Liver (tissue), 8 donors: ENCODE measurements at regions not wholly inside any gene's neighbourhood (a gene's known extent, or its start where the extent isn't known, plus 50 kb on each side); places are given as distances from the start of the nearest gene placed in this dataset.

Source experiments
- DNase-seq: peaks from one replicate; pipeline ENCODE4 v3.0.0-alpha.2; 2017; ENCODE audit warnings: low spot score
- H3K27ac ChIP-seq, 2 donors: one replicate each; pipeline ENCODE4 v1.7.0; 2013; ENCODE audit warnings: inconsistent platforms in 2 of 2, low read length in 2 of 2, control low read depth in 1 of 2, low read depth in 1 of 2, mild to moderate bottlenecking in 1 of 2
- H3K27me3 ChIP-seq, 4 donors: one replicate each; pipeline versions ENCODE4 v1.6.1 to v1.7.0; 2013; ENCODE audit warnings: low read length in 3 of 4, inconsistent platforms in 1 of 4, mild to moderate bottlenecking in 1 of 4, moderate library complexity in 1 of 4; ENCODE audit not compliant: control insufficient read depth in 4 of 4, insufficient read depth in 4 of 4
- H3K36me3 ChIP-seq, 4 donors: one replicate each; pipeline versions ENCODE4 v1.6.1 to v1.7.0; 2013; ENCODE audit warnings: low read length in 3 of 4, mild to moderate bottlenecking in 3 of 4, low read depth in 1 of 4, moderate library complexity in 1 of 4; ENCODE audit not compliant: control insufficient read depth in 4 of 4, insufficient read depth in 3 of 4
- H3K4me1 ChIP-seq, 4 donors: one replicate each; pipeline versions ENCODE4 v1.6.1 to v1.7.0; 2013; ENCODE audit warnings: low read length in 3 of 4, mild to moderate bottlenecking in 3 of 4, moderate library complexity in 1 of 4; ENCODE audit not compliant: control insufficient read depth in 4 of 4, insufficient read depth in 4 of 4
- H3K4me3 ChIP-seq, 3 donors: one replicate each; pipeline versions ENCODE4 v1.6.1 to v1.7.0; 2013; ENCODE audit warnings: low read length in 3 of 3, control low read depth in 1 of 3, low read depth in 1 of 3, mild to moderate bottlenecking in 1 of 3
- H3K9ac ChIP-seq, 2 donors: one replicate each; pipeline ENCODE4 v1.7.0; 2013; ENCODE audit warnings: low read length in 2 of 2, mild to moderate bottlenecking in 2 of 2, moderate library complexity in 2 of 2, control low read depth in 1 of 2, low read depth in 1 of 2
- H3K9me3 ChIP-seq, 4 donors: one replicate each; pipeline versions ENCODE4 v1.6.1 to v1.7.0; 2013; ENCODE audit warnings: low read length in 3 of 4; ENCODE audit not compliant: control insufficient read depth in 4 of 4
- ATF3 ChIP-seq: IDR thresholded peaks from 2 replicates; pipeline ENCODE4 v1.6.1; 2016; ENCODE audit warnings: antibody characterized with exemption
- CTCF ChIP-seq: fragments of 150-350 bp; IDR thresholded peaks from 2 replicates; pipeline ENCODE4 v1.5.1; 2017; ENCODE audit warnings: improper control_type of control experiment, low read depth, low read length; ENCODE audit not compliant: missing input control
- EGR1 ChIP-seq, 2 donors: IDR thresholded peaks; 2 replicates each; pipeline ENCODE4 v1.6.1; 2016 to 2018; ENCODE audit warnings: antibody characterized with exemption in 2 of 2, low read depth in 2 of 2
- FOXA1 ChIP-seq: IDR thresholded peaks from 2 replicates; pipeline ENCODE4 v1.6.1; 2016; ENCODE audit warnings: antibody characterized with exemption
- FOXA2 ChIP-seq: IDR thresholded peaks from 2 replicates; pipeline ENCODE4 v1.6.1; 2016; ENCODE audit warnings: antibody characterized with exemption
- GABPA ChIP-seq, 2 donors: IDR thresholded peaks in 1 of 2; conservative IDR thresholded peaks in 1 of 2; 2 replicates each; pipeline ENCODE4 v1.6.1; 2016; ENCODE audit warnings: antibody characterized with exemption in 2 of 2, mild to moderate bottlenecking in 1 of 2, moderate library complexity in 1 of 2
- HNF4A ChIP-seq, 2 donors: conservative IDR thresholded peaks; 2 replicates each; pipeline ENCODE4 v1.6.1; 2016; ENCODE audit warnings: antibody characterized with exemption in 2 of 2, mild to moderate bottlenecking in 2 of 2
- HNF4G ChIP-seq: IDR thresholded peaks from 2 replicates; pipeline ENCODE4 v1.6.1; 2016; ENCODE audit warnings: antibody characterized with exemption
- JUND ChIP-seq, 2 donors: IDR thresholded peaks; 2 replicates each; pipeline ENCODE4 v1.6.1; 2016; ENCODE audit warnings: antibody characterized with exemption in 2 of 2
- MAX ChIP-seq: IDR thresholded peaks from 2 replicates; pipeline ENCODE4 v1.6.1; 2016; ENCODE audit warnings: antibody characterized with exemption
- RAD21 ChIP-seq, 2 donors: IDR thresholded peaks; 2 replicates each; pipeline ENCODE4 v1.6.1; 2016; ENCODE audit warnings: antibody characterized with exemption in 2 of 2, mild to moderate bottlenecking in 2 of 2
- REST ChIP-seq: IDR thresholded peaks from 2 replicates; pipeline ENCODE4 v1.6.1; 2016; ENCODE audit warnings: antibody characterized with exemption, mild to moderate bottlenecking
- RXRA ChIP-seq, 2 donors: IDR thresholded peaks; 2 replicates each; pipeline ENCODE4 v1.6.1; 2017 to 2018; ENCODE audit warnings: antibody characterized with exemption in 2 of 2, mild to moderate bottlenecking in 1 of 2
- SP1 ChIP-seq: IDR thresholded peaks from 2 replicates; pipeline ENCODE4 v1.6.1; 2018; ENCODE audit warnings: antibody characterized with exemption, mild to moderate bottlenecking
- TAF1 ChIP-seq: conservative IDR thresholded peaks from 2 replicates; pipeline ENCODE4 v1.6.1; 2016; ENCODE audit warnings: antibody characterized with exemption, mild to moderate bottlenecking
- YY1 ChIP-seq: IDR thresholded peaks from 2 replicates; pipeline ENCODE4 v1.6.1; 2016; ENCODE audit warnings: antibody characterized with exemption, mild to moderate bottlenecking
- ZBTB33 ChIP-seq: IDR thresholded peaks from 2 replicates; pipeline ENCODE4 v1.6.1; 2016; ENCODE audit warnings: antibody characterized with exemption
- WGBS: extraction: QIAGEN DNeasy Blood & Tissue Kit; methylation state at CpG from one replicate; pipeline ENCODE4 v1.1.7; 2013; 5-methylcytosine and 5-hydroxymethylcytosine counted together
- donor health status: healthy.
- donor health status: healthy.
- donor health status: healthy.
- donor health status: healthy.
- donor health status: healthy.

GRCh38 chr5:2511706-2512105 lies 239.8 kb downstream of the IRX2 start (continued):
- TF ChIP-seq CTCF (no peak), GABPA (IDR thresholded peaks at IDR 0.05 in 1 of 2, conservative IDR thresholded peaks at IDR 0.05 in 1 of 2) (no peak), RAD21 (IDR thresholded peaks at IDR 0.05) (no peak), JUND (IDR thresholded peaks at IDR 0.05) (no peak), HNF4A (conservative IDR thresholded peaks at IDR 0.05) (no peak)

- no peak overlapping the region for H3K4me3 ChIP-seq
- WGBS = 75% methylated on average over 8 of the region's 8 CpGs
- H3K9ac ChIP-seq = no peak overlapping the region
- DNase-seq = no peak
- H3K9me3 ChIP-seq = no peaks in the 10 kb centered on the region
- H3K36me3 ChIP-seq = no peaks in the 10 kb centered on the region
- no peaks in the 10 kb centered on the region for H3K27me3 ChIP-seq
- no peaks in the 10 kb centered on the region for H3K4me1 ChIP-seq
- no peak overlapping the region for H3K27ac ChIP-seq
- TF ChIP-seq RXRA (IDR thresholded peaks at IDR 0.05) (no peak), MAX (no peak), FOXA1 (no peak), TAF1 (no peak), ZBTB33 (no peak), RAD21 (IDR thresholded peaks at IDR 0.05) (no peak), CTCF (no peak), REST (no peak), FOXA2 (no peak), HNF4A (conservative IDR thresholded peaks at IDR 0.05) (no peak), SP1 (no peak), HNF4G (no peak), YY1 (no peak), EGR1 (IDR thresholded peaks at IDR 0.05; ENCODE audit: low read depth in 2 of 2) (no peak), ATF3 (no peak), GABPA (IDR thresholded peaks at IDR 0.05 in 1 of 2, conservative IDR thresholded peaks at IDR 0.05 in 1 of 2) (no peak), JUND (IDR thresholded peaks at IDR 0.05) (no peak)
These were observed 240.4 kb downstream of the IRX2 start for GRCh38 chr5:2511126-2511525.
